Spinal cord (tissue), 9 donors: ENCODE measurements at regions not wholly inside any gene's neighbourhood (a gene's known extent, or its start where the extent isn't known, plus 50 kb on each side); places are given as distances from the start of the nearest gene placed in this dataset.

Source experiments
- DNase-seq, 6 donors: peaks; one replicate each; pipeline versions ENCODE4 v3.0.0 to v3.0.0-alpha.2; 2013 to 2015; ENCODE audit warnings: low spot score in 6 of 6, low read depth in 4 of 6
- H3K27ac ChIP-seq: one replicate; pipeline ENCODE4 v1.5.1; 2013; ENCODE audit warnings: low read depth, low read length, control low read depth
- H3K27me3 ChIP-seq: one replicate; pipeline ENCODE4 v1.6.1; 2013; ENCODE audit warnings: low read length; ENCODE audit not compliant: control insufficient read depth, insufficient read depth
- H3K36me3 ChIP-seq: one replicate; pipeline ENCODE4 v1.6.1; 2013; ENCODE audit warnings: low read length; ENCODE audit not compliant: control insufficient read depth, insufficient read depth
- H3K4me1 ChIP-seq: one replicate; pipeline ENCODE4 v1.6.1; 2013; ENCODE audit warnings: low read length; ENCODE audit not compliant: control insufficient read depth, insufficient read depth
- H3K4me3 ChIP-seq: one replicate; pipeline ENCODE4 v1.5.1; 2013; ENCODE audit warnings: low read depth, low read length, control low read depth
- H3K9me3 ChIP-seq: one replicate; pipeline ENCODE4 v1.6.1; 2013; ENCODE audit warnings: low read length; ENCODE audit not compliant: control insufficient read depth, insufficient read depth
- WGBS: methylation state at CpG from one replicate; pipeline ENCODE4 v1.1.5; 2013; ENCODE audit warnings: missing lambda C conversion rate; ENCODE audit not compliant: insufficient coverage; 5-methylcytosine and 5-hydroxymethylcytosine counted together
- donor health status: healthy.

- 84% methylated on average over 4 of the region's 5 CpGs for WGBS
- H3K9me3 ChIP-seq: peaks cover 4% of the 10 kb centered on the region
- H3K27ac ChIP-seq: no peak overlapping the region
- no peak for DNase-seq
- no peak overlapping the region for H3K4me3 ChIP-seq
- H3K4me1 ChIP-seq: no peaks in the 10 kb centered on the region
- no peaks in the 10 kb centered on the region for H3K36me3 ChIP-seq
- no peaks in the 10 kb centered on the region for H3K27me3 ChIP-seq
These were observed 219.4 kb upstream of the SPOPL start for GRCh38 chr2:138282014-138282672.

GRCh38 chr2:138291805-138292204 lies 209.8 kb upstream of the SPOPL start:
- Histone ChIP-seq H3K4me1 (no peaks in the 10 kb centered on the region), H3K36me3 (no peaks in the 10 kb centered on the region), H3K4me3 (no peak overlapping the region), H3K27ac (no peak overlapping the region), H3K9me3 (peaks cover 1% of the 10 kb centered on the region), H3K27me3 (no peaks in the 10 kb centered on the region)
- 90% methylated on average over 2 of the region's 3 CpGs for WGBS
- no peak for DNase-seq

GRCh38 chr2:138293045-138293444 lies 208.5 kb upstream of the SPOPL start:
- Histone ChIP-seq H3K4me3 (no peak overlapping the region), H3K4me1 (no peaks in the 10 kb centered on the region), H3K27ac (no peak overlapping the region), H3K9me3 (no peaks in the 10 kb centered on the region), H3K27me3 (no peaks in the 10 kb centered on the region), H3K36me3 (no peaks in the 10 kb centered on the region)
- no CpG with 5 or more reads among the region's 3 CpGs for WGBS
- no peak for DNase-seq

GRCh38 chr2:138293549-138293948 lies 208.0 kb upstream of the SPOPL start:
- Histone ChIP-seq H3K27me3 (no peaks in the 10 kb centered on the region), H3K4me1 (no peaks in the 10 kb centered on the region), H3K9me3 (no peaks in the 10 kb centered on the region), H3K36me3 (no peaks in the 10 kb centered on the region), H3K4me3 (no peak overlapping the region), H3K27ac (no peak overlapping the region)
- no peak for DNase-seq

GRCh38 chr2:138294451-138294850 lies 207.1 kb upstream of the SPOPL start:
- Histone ChIP-seq H3K27ac (no peak overlapping the region), H3K4me1 (no peaks in the 10 kb centered on the region), H3K36me3 (no peaks in the 10 kb centered on the region), H3K27me3 (no peaks in the 10 kb centered on the region), H3K9me3 (no peaks in the 10 kb centered on the region), H3K4me3 (no peak overlapping the region)
- no peak for DNase-seq
- WGBS: 60% methylated on average over 1 of the region's 4 CpGs

- Histone ChIP-seq H3K27ac (no peak overlapping the region), H3K4me3 (no peak overlapping the region), H3K36me3 (no peaks in the 10 kb centered on the region), H3K9me3 (no peaks in the 10 kb centered on the region), H3K4me1 (no peaks in the 10 kb centered on the region), H3K27me3 (no peaks in the 10 kb centered on the region)
- DNase-seq: no peak
These were observed 205.2 kb upstream of the SPOPL start for GRCh38 chr2:138296365-138296764.

- no peak overlapping the region for H3K4me3 ChIP-seq
- no peaks in the 10 kb centered on the region for H3K9me3 ChIP-seq
- no peak for DNase-seq
- H3K36me3 ChIP-seq: no peaks in the 10 kb centered on the region
- H3K4me1 ChIP-seq: no peaks in the 10 kb centered on the region
- no peak overlapping the region for H3K27ac ChIP-seq
- WGBS: 90% methylated on average over 2 of the region's 11 CpGs
- no peaks in the 10 kb centered on the region for H3K27me3 ChIP-seq
These were observed 203.3 kb upstream of the SPOPL start for GRCh38 chr2:138298120-138298814.

- Histone ChIP-seq H3K27ac (no peak overlapping the region), H3K4me3 (no peak overlapping the region), H3K9me3 (no peaks in the 10 kb centered on the region), H3K27me3 (no peaks in the 10 kb centered on the region), H3K36me3 (no peaks in the 10 kb centered on the region), H3K4me1 (no peaks in the 10 kb centered on the region)
- WGBS: 100% methylated on average over 2 of the region's 3 CpGs
- no peak for DNase-seq
These were observed 202.7 kb upstream of the SPOPL start for GRCh38 chr2:138298900-138299299.

- no peak overlapping the region for H3K27ac ChIP-seq
- H3K27me3 ChIP-seq: no peaks in the 10 kb centered on the region
- DNase-seq: no peak
- no CpG with 5 or more reads among the region's 3 CpGs for WGBS
- H3K9me3 ChIP-seq: no peaks in the 10 kb centered on the region
- H3K4me3 ChIP-seq: no peak overlapping the region
- H3K4me1 ChIP-seq: no peaks in the 10 kb centered on the region
- H3K36me3 ChIP-seq: no peaks in the 10 kb centered on the region
These were observed 194.9 kb upstream of the SPOPL start for GRCh38 chr2:138306626-138307025.

GRCh38 chr2:138307099-138307498 lies 194.5 kb upstream of the SPOPL start:
- WGBS: no CpG with 5 or more reads among the region's 1 CpG
- no peaks in the 10 kb centered on the region for H3K27me3 ChIP-seq
- DNase-seq: no peak
- no peaks in the 10 kb centered on the region for H3K36me3 ChIP-seq
- no peaks in the 10 kb centered on the region for H3K9me3 ChIP-seq
- H3K27ac ChIP-seq: no peak overlapping the region
- H3K4me3 ChIP-seq: no peak overlapping the region
- H3K4me1 ChIP-seq: no peaks in the 10 kb centered on the region
